IMR-90 (cell line): ENCODE measurements at regions not wholly inside any gene's neighbourhood (a gene's known extent, or its start where the extent isn't known, plus 50 kb on each side); places are given as distances from the start of the nearest gene placed in this dataset.

Source experiments
- ATAC-seq: fragments of 200-7000 bp; cut with Tn5 transposase; 2 replicates; pipeline ENCODE4 v1.9.1; 2020; ENCODE audit warnings: low read depth, mild to moderate bottlenecking, moderate library complexity
- BruUV-seq: library from RNA; stranded (reverse); fragments of 400-500 nt; replicated peaks from 2 replicates; lab custom pipeline; 2021; lab: Mats Ljungman, UMichigan
- CTCF ChIA-PET: fragments of 300-600 bp; formaldehyde crosslinking; extraction: SDS; loops from one replicate; lab custom pipeline; 2021; ENCODE audit warnings: antibody characterized with exemption; lab: Yijun Ruan, JAX
- POLR2A ChIA-PET: fragments of 300-600 bp; sonication (Branson Sonifier 250); formaldehyde crosslinking; loops from one replicate; lab custom pipeline; 2022; ENCODE audit warnings: antibody characterized with exemption; ENCODE audit not compliant: unreplicated experiment; lab: Charles Lee
- DNase-seq: peaks from one replicate; pipeline ENCODE4 v3.0.0; 2013
- H2AFZ ChIP-seq: replicated peaks from 2 replicates; pipeline ENCODE3; 2013; ENCODE audit warnings: low read length, mild to moderate bottlenecking; ENCODE audit not compliant: poor library complexity
- H2AK5ac ChIP-seq: 2 replicates; pipeline ENCODE4 v1.6.1; 2013; ENCODE audit warnings: low read depth, low read length, inconsistent platforms
- H2AK9ac ChIP-seq: replicated peaks from 2 replicates; pipeline ENCODE3; 2013; ENCODE audit warnings: mild to moderate bottlenecking, low read depth, low read length, moderate library complexity; ENCODE audit not compliant: poor library complexity
- H2BK120ac ChIP-seq: 2 replicates; pipeline ENCODE4 v1.6.1; 2013; ENCODE audit warnings: low read depth, low read length, inconsistent platforms
- H2BK15ac ChIP-seq: 3 replicates; pipeline ENCODE4 v1.6.1; 2013; ENCODE audit warnings: low read depth, low read length, inconsistent platforms
- H2BK20ac ChIP-seq: 2 replicates; pipeline ENCODE4 v1.6.1; 2013; ENCODE audit warnings: low read depth, mild to moderate bottlenecking, inconsistent platforms, low read length, moderate library complexity
- H2BK5ac ChIP-seq: 2 replicates; pipeline ENCODE4 v1.6.1; 2013; ENCODE audit warnings: mild to moderate bottlenecking, low read depth, low read length, inconsistent platforms; ENCODE audit not compliant: poor library complexity, severe bottlenecking
- H3K14ac ChIP-seq: replicated peaks from 2 replicates; pipeline ENCODE4 v1.6.1; 2013; ENCODE audit warnings: low read depth, low read length, inconsistent platforms
- H3K18ac ChIP-seq: 2 replicates; pipeline ENCODE4 v1.6.1; 2013; ENCODE audit warnings: low read depth, low read length, control low read depth
- H3K23ac ChIP-seq: 2 replicates; pipeline ENCODE4 v1.6.1; 2013; ENCODE audit warnings: low read depth, low read length, inconsistent platforms
- H3K27ac ChIP-seq: 2 replicates; pipeline ENCODE4 v1.5.1; 2013; ENCODE audit warnings: mild to moderate bottlenecking, control low read depth, low read length; ENCODE audit not compliant: insufficient read depth
- H3K27me3 ChIP-seq: 2 replicates; pipeline ENCODE4 v1.6.1; 2013; ENCODE audit warnings: low read length; ENCODE audit not compliant: control insufficient read depth, insufficient read depth
- H3K36me3 ChIP-seq: 2 replicates; pipeline ENCODE4 v1.6.1; 2013; ENCODE audit warnings: low read length, mixed read lengths; ENCODE audit not compliant: control insufficient read depth, insufficient read depth
- H3K4ac ChIP-seq: 2 replicates; pipeline ENCODE4 v1.6.1; 2013; ENCODE audit warnings: low read depth, low read length, inconsistent platforms
- H3K4me1 ChIP-seq: 2 replicates; pipeline ENCODE4 v1.6.1; 2013; ENCODE audit warnings: low read length, mixed read lengths; ENCODE audit not compliant: control insufficient read depth, insufficient read depth
- H3K4me2 ChIP-seq: 2 replicates; pipeline ENCODE4 v1.6.1; 2013; ENCODE audit warnings: low read depth, mild to moderate bottlenecking, control low read depth, low read length, moderate library complexity
- H3K4me3 ChIP-seq: 2 replicates; pipeline ENCODE4 v1.5.1; 2013; ENCODE audit warnings: low read depth, mild to moderate bottlenecking, control low read depth, low read length, moderate library complexity; ENCODE audit not compliant: insufficient read depth
- H3K56ac ChIP-seq: 2 replicates; pipeline ENCODE4 v1.6.1; 2013; ENCODE audit warnings: low read length, inconsistent platforms; ENCODE audit not compliant: insufficient read depth; ENCODE audit errors: extremely low read depth
- H3K79me1 ChIP-seq, 2 experiments: 2 replicates each; pipeline ENCODE4 v1.6.1; 2013; ENCODE audit warnings: low read length in 2 of 2, inconsistent platforms in 1 of 2, low read depth in 1 of 2
- H3K9ac ChIP-seq: 2 replicates; pipeline ENCODE4 v1.6.1; 2013; ENCODE audit warnings: low read depth, low read length, control low read depth
- H3K9me1 ChIP-seq: 2 replicates; pipeline ENCODE4 v1.6.1; 2013; ENCODE audit warnings: low read length, inconsistent platforms; ENCODE audit not compliant: insufficient read depth
- H3K9me3 ChIP-seq: 2 replicates; pipeline ENCODE4 v1.6.1; 2013; ENCODE audit warnings: low read length; ENCODE audit not compliant: control insufficient read depth, insufficient read depth
- H4K20me1 ChIP-seq: 2 replicates; pipeline ENCODE4 v1.6.1; 2013; ENCODE audit warnings: low read length, inconsistent platforms; ENCODE audit not compliant: insufficient read depth
- H4K5ac ChIP-seq: 2 replicates; pipeline ENCODE4 v1.6.1; 2013; ENCODE audit warnings: mild to moderate bottlenecking, low read depth, low read length, control low read depth
- H4K8ac ChIP-seq, 2 experiments: 2 replicates each; pipeline ENCODE4 v1.6.1; 2013; ENCODE audit warnings: low read depth in 2 of 2, low read length in 2 of 2, control low read depth in 1 of 2, inconsistent platforms in 1 of 2
- H4K91ac ChIP-seq: 2 replicates; pipeline ENCODE4 v1.6.1; 2013; ENCODE audit warnings: low read depth, low read length, inconsistent platforms; ENCODE audit not compliant: insufficient read depth
- CHD1 ChIP-seq: IDR thresholded peaks from 2 replicates; pipeline ENCODE4 v1.6.1; 2012; ENCODE audit warnings: low read depth, low read length, improper control_type of control experiment
- FOS ChIP-seq: fragments of 150-350 bp; IDR thresholded peaks from 2 replicates; pipeline ENCODE4 v1.6.1; 2016; ENCODE audit warnings: low read depth, low read length
- MAFK ChIP-seq: IDR thresholded peaks from 2 replicates; pipeline ENCODE4 v1.6.1; 2012; ENCODE audit warnings: low read depth, low read length, improper control_type of control experiment
- MAZ ChIP-seq: IDR thresholded peaks from 2 replicates; pipeline ENCODE4 v1.6.1; 2012; ENCODE audit warnings: low read depth, mild to moderate bottlenecking, low read length, improper control_type of control experiment, moderate library complexity, borderline replicate concordance
- NFE2L2 ChIP-seq: fragments of 150-350 bp; IDR thresholded peaks from 2 replicates; pipeline ENCODE4 v1.6.1; 2016; ENCODE audit warnings: low read depth, mild to moderate bottlenecking, low read length
- POLR2A ChIP-seq: IDR thresholded peaks from 2 replicates; pipeline ENCODE4 v1.6.1; 2012; ENCODE audit warnings: mild to moderate bottlenecking, low read depth, low read length
- RAD21 ChIP-seq: IDR thresholded peaks from 2 replicates; pipeline ENCODE4 v1.6.1; 2012; ENCODE audit warnings: low read length, improper control_type of control experiment
- RFX5 ChIP-seq: IDR thresholded peaks from 2 replicates; pipeline ENCODE4 v1.8.0; 2012; ENCODE audit warnings: low read depth, mild to moderate bottlenecking, low read length, moderate library complexity
- SMC3 ChIP-seq: fragments of 150-350 bp; IDR thresholded peaks from 2 replicates; pipeline ENCODE4 v1.6.1; 2016; ENCODE audit warnings: low read depth, mild to moderate bottlenecking, antibody characterized with exemption, low read length, moderate library complexity
- WGBS, 2 experiments: methylation state at CpG; one replicate each; pipeline versions ENCODE4 v1.1.5 to v1.1.7; 2013; ENCODE audit warnings: missing lambda C conversion rate in 2 of 2; ENCODE audit not compliant: insufficient read length in 1 of 2; ENCODE audit errors: extremely low coverage in 2 of 2; 5-methylcytosine and 5-hydroxymethylcytosine counted together
- dilution Hi-C: fragments of 300-500 bp; cut with HindIII; formaldehyde crosslinking; loops from one replicate; pipeline ENCODE4 v1.14.3; 2018; ENCODE audit warnings: low sequenced_read_pairs; ENCODE audit not compliant: unreplicated experiment
- in situ Hi-C: fragments of 300-500 bp; cut with MboI; formaldehyde crosslinking; loops from 3 replicates; pipeline ENCODE4 v1.14.3; 2019; ENCODE audit warnings: low sequenced_read_pairs, inconsistent platforms, mixed read lengths
- intact Hi-C: fragments of 100-400 bp; cut with micrococcal nuclease; formaldehyde crosslinking; loops from 2 replicates; pipeline ENCODE4 v1.10.0; 2022
- TF ChIP-seq, protein P1 (sequence below): fragments of 150-350 bp; IDR thresholded peaks from 2 replicates; pipeline ENCODE4 v1.6.1; 2016; ENCODE audit warnings: low read depth, mild to moderate bottlenecking, low read length, moderate library complexity, borderline replicate concordance
- TF ChIP-seq, protein P2 (sequence below): fragments of 150-350 bp; IDR thresholded peaks from 2 replicates; pipeline ENCODE4 v1.6.1; 2017; ENCODE audit warnings: mild to moderate bottlenecking, antibody characterized with exemption, low read length, low read depth
- TF ChIP-seq, protein P3 (sequence below): conservative IDR thresholded peaks from 2 replicates; pipeline ENCODE4 v1.5.1; 2012; ENCODE audit warnings: mild to moderate bottlenecking, low read depth, low read length, improper control_type of control experiment

DNA sequence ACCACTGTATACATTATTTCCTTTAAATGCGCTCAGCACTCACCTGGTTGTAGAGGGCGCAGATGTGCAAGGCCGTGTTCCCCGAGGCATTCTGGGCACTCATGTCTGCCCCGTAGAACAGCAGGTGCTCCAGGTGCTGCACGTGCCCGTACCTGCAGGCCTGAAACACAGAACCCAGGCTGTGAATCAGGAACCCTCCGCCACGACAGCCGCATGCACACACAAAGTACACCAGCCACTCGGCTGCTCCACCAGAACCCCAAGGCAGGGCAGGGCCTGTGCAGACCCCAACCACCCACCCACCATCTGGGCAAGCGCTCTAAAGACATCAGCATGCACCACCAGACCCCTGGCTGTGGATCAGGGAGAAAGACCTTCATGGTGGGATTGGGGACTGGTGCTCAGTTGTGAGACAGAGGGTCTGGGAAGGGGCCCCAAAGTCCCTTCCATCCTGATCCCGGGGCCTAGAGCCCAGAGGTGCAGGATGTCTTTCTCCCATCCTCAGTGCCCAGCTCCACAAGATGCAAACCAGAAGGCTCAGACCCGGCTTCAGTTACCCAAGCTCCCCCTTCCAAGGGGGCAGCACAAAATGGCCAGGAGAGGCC is 177.2 kb downstream of the SHANK2 start:
- WGBS, 2 experiments: 80% methylated on average over 5 of the region's 14 CpGs; no CpG with 5 or more reads in 1 of the 2 experiments
- in situ Hi-C loops: no loop called here
- no TSS peak for BruUV-seq
- peaks cover 3% of the 10 kb centered on the region; the same call in 1 of the 2 replicates for H3K36me3 ChIP-seq
- no peak for ATAC-seq
- no peak overlapping the region for H3K23ac ChIP-seq
- H3K27me3 ChIP-seq: no peaks in the 10 kb centered on the region
- H3K4me1 ChIP-seq: no peaks in the 10 kb centered on the region
- no peak overlapping the region for H2BK20ac ChIP-seq
- no peak overlapping the region for H2AK5ac ChIP-seq
- TF ChIP-seq, protein P1, sequence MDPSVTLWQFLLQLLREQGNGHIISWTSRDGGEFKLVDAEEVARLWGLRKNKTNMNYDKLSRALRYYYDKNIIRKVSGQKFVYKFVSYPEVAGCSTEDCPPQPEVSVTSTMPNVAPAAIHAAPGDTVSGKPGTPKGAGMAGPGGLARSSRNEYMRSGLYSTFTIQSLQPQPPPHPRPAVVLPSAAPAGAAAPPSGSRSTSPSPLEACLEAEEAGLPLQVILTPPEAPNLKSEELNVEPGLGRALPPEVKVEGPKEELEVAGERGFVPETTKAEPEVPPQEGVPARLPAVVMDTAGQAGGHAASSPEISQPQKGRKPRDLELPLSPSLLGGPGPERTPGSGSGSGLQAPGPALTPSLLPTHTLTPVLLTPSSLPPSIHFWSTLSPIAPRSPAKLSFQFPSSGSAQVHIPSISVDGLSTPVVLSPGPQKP: no peak
- TF ChIP-seq SMC3 (no peak), CHD1 (no peak), RAD21 (no peak), NFE2L2 (no peak), FOS (no peak), RFX5 (no peak), POLR2A (no peak), MAZ (no peak), MAFK (no peak)
- TF ChIP-seq, protein P2, sequence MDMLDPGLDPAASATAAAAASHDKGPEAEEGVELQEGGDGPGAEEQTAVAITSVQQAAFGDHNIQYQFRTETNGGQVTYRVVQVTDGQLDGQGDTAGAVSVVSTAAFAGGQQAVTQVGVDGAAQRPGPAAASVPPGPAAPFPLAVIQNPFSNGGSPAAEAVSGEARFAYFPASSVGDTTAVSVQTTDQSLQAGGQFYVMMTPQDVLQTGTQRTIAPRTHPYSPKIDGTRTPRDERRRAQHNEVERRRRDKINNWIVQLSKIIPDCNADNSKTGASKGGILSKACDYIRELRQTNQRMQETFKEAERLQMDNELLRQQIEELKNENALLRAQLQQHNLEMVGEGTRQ: no peak
- TF ChIP-seq, protein P3, sequence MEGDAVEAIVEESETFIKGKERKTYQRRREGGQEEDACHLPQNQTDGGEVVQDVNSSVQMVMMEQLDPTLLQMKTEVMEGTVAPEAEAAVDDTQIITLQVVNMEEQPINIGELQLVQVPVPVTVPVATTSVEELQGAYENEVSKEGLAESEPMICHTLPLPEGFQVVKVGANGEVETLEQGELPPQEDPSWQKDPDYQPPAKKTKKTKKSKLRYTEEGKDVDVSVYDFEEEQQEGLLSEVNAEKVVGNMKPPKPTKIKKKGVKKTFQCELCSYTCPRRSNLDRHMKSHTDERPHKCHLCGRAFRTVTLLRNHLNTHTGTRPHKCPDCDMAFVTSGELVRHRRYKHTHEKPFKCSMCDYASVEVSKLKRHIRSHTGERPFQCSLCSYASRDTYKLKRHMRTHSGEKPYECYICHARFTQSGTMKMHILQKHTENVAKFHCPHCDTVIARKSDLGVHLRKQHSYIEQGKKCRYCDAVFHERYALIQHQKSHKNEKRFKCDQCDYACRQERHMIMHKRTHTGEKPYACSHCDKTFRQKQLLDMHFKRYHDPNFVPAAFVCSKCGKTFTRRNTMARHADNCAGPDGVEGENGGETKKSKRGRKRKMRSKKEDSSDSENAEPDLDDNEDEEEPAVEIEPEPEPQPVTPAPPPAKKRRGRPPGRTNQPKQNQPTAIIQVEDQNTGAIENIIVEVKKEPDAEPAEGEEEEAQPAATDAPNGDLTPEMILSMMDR: no peak
- H4K5ac ChIP-seq: no peak overlapping the region
- no peak overlapping the region for H3K4ac ChIP-seq
- H4K20me1 ChIP-seq: no peaks in the 10 kb centered on the region
- no peak overlapping the region for H3K4me2 ChIP-seq
- no peak overlapping the region for H3K14ac ChIP-seq
- H2BK5ac ChIP-seq: no peak overlapping the region
- no peak overlapping the region for H4K91ac ChIP-seq
- ChIA-PET POLR2A (no interaction called here), CTCF (no interaction called here)
- peak overlapping the region; percentile 42 for H2AK9ac ChIP-seq
- H3K4me3 ChIP-seq: no peak overlapping the region
- no peak overlapping the region for H3K9ac ChIP-seq
- H2BK15ac ChIP-seq: no peak overlapping the region
- H4K8ac ChIP-seq: no peak overlapping the region
- no peak for DNase-seq
- H3K18ac ChIP-seq: no peak overlapping the region
- intact Hi-C loops: no loop called here
- H2BK120ac ChIP-seq: no peak overlapping the region
- no peaks in the 10 kb centered on the region for H3K79me1 ChIP-seq
- no peak overlapping the region for H3K27ac ChIP-seq
- no peaks in the 10 kb centered on the region; the same call in 1 of the 2 replicates for H3K9me3 ChIP-seq
- no peak overlapping the region for H2AFZ ChIP-seq
- H3K9me1 ChIP-seq: no peaks in the 10 kb centered on the region
- dilution Hi-C loops: no loop called here
- H3K56ac ChIP-seq: no peak overlapping the region
